ENCODE measurements at regions not wholly inside any gene's neighbourhood (a gene's known extent, or its start where the extent isn't known, plus 50 kb on each side); places are given as distances from the start of the nearest gene placed in this dataset.
"Not testable (repeated sequence)": the region's sequence is repeated elsewhere in the genome, so short reads cannot be mapped to it uniquely, and the experiment has no call there.

- Histone ChIP-seq H3K9ac (ENCODE audit: low read depth, low read length) (no peak overlapping the region), H3K27me3 (ENCODE audit: control insufficient read depth, insufficient read depth, low read length) (no peaks in the 10 kb centered on the region), H3K4me1 (ENCODE audit: control insufficient read depth, insufficient read depth, low read length) (no peaks in the 10 kb centered on the region), H3K4me3 (ENCODE audit: low read depth, low read length) (no peak overlapping the region), H3K36me3 (ENCODE audit: control insufficient read depth, insufficient read depth, low read length) (no peaks in the 10 kb centered on the region), H3K9me3 (ENCODE audit: control insufficient read depth, insufficient read depth, low read length) (no peaks in the 10 kb centered on the region)
These were observed 54.8 kb downstream of the OTUD1 start for GRCh38 chr10:23493711-23494110.

GRCh38 chr10:23496727-23497126, 57.9 kb downstream of the OTUD1 start:
- no peaks in the 10 kb centered on the region for H3K27me3 ChIP-seq (ENCODE audit: control insufficient read depth, insufficient read depth, low read length)
- no peak overlapping the region for H3K9ac ChIP-seq (ENCODE audit: low read depth, low read length)
- H3K4me1 ChIP-seq (ENCODE audit: control insufficient read depth, insufficient read depth, low read length): no peaks in the 10 kb centered on the region
- H3K9me3 ChIP-seq (ENCODE audit: control insufficient read depth, insufficient read depth, low read length): no peaks in the 10 kb centered on the region
- no peaks in the 10 kb centered on the region for H3K36me3 ChIP-seq (ENCODE audit: control insufficient read depth, insufficient read depth, low read length)
- H3K4me3 ChIP-seq (ENCODE audit: low read depth, low read length): no peak overlapping the region

DNA sequence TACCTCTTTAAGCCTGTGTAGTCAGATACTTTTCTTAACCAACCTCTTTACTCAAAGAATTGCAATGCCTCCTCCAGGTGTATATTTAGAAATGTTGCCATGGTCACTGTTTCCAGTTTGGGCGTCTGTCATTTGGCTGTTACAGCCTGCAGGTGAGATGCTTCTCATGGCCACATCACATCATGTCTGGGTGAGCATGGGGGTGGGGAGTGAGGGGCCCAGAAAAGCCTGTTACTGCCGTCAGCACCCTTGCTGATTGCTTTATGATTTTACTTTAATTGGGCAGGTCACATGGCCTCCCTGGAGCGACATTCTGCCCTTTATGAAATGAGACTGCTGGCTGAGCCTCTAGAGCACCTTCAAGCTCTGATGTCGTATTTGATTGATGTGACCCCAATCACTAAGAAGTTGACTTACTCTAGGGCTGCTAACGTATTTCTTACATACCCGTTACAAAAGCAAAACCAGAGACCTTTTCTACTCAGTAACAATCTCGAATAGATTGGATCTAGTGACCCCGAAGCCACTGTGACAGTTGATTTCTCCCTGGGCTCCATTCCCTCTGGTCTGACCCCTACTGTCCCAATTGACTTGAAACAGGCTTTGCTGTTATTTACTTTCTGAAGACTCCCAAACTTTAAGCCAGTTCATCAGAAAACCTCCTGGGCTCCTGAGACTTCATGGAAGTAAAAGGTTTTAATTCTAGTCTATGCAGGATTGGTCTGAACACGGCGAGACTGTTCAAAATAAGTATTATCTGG, 60.7 kb downstream of the OTUD1 start:
- no peaks in the 10 kb centered on the region for H3K36me3 ChIP-seq (ENCODE audit: control insufficient read depth, insufficient read depth, low read length)
- no peak overlapping the region for H3K4me3 ChIP-seq (ENCODE audit: low read depth, low read length)
- H3K9me3 ChIP-seq (ENCODE audit: control insufficient read depth, insufficient read depth, low read length): no peaks in the 10 kb centered on the region
- H3K27me3 ChIP-seq (ENCODE audit: control insufficient read depth, insufficient read depth, low read length): no peaks in the 10 kb centered on the region
- H3K9ac ChIP-seq (ENCODE audit: low read depth, low read length): no peak overlapping the region
- no peaks in the 10 kb centered on the region for H3K4me1 ChIP-seq (ENCODE audit: control insufficient read depth, insufficient read depth, low read length)

DNA sequence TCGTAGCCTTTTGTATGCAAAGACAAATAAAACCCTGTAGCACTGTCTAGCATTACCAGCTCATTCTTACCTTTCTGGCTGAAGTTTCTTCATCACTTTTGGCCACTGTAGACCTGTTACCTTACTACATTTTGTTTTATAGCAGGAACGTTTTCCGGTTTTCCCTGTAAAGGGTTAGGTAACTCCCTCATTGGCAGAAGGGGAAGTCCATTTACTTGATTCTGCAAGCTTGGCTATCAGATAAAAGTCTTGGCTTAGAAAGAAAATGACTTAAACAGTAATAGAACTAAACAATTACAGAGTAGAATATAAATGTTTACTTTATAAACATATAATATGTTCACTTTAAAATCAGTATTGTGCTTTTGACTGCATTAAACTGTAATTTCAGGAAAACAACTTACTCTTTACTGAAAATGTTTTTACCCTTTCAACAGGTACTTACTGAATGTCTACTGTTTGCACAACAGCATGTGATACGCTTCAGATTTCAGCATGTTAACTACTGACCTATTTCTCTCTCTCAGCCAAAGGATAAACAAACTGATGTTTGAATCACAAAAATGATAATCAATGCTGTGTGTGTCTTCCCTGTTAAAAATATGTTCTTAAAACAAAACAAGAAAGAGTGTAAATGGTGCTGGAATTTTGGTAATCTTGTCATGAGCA, 67.1 kb downstream of the OTUD1 start:
- no peak overlapping the region for H3K4me3 ChIP-seq (ENCODE audit: low read depth, low read length)
- no peaks in the 10 kb centered on the region for H3K4me1 ChIP-seq (ENCODE audit: control insufficient read depth, insufficient read depth, low read length)
- H3K36me3 ChIP-seq (ENCODE audit: control insufficient read depth, insufficient read depth, low read length): no peaks in the 10 kb centered on the region
- no peaks in the 10 kb centered on the region for H3K27me3 ChIP-seq (ENCODE audit: control insufficient read depth, insufficient read depth, low read length)
- no peak overlapping the region for H3K9ac ChIP-seq (ENCODE audit: low read depth, low read length)
- no peaks in the 10 kb centered on the region for H3K9me3 ChIP-seq (ENCODE audit: control insufficient read depth, insufficient read depth, low read length)

GRCh38 chr10:23512355-23513058, 73.6 kb downstream of the OTUD1 start:
- no peaks in the 10 kb centered on the region for H3K36me3 ChIP-seq (ENCODE audit: control insufficient read depth, insufficient read depth, low read length)
- H3K9ac ChIP-seq (ENCODE audit: low read depth, low read length): no peak overlapping the region
- H3K4me3 ChIP-seq (ENCODE audit: low read depth, low read length): no peak overlapping the region
- peaks cover 5% of the 10 kb centered on the region for H3K9me3 ChIP-seq (ENCODE audit: control insufficient read depth, insufficient read depth, low read length)
- H3K27me3 ChIP-seq (ENCODE audit: control insufficient read depth, insufficient read depth, low read length): no peaks in the 10 kb centered on the region
- no peaks in the 10 kb centered on the region for H3K4me1 ChIP-seq (ENCODE audit: control insufficient read depth, insufficient read depth, low read length)

DNA sequence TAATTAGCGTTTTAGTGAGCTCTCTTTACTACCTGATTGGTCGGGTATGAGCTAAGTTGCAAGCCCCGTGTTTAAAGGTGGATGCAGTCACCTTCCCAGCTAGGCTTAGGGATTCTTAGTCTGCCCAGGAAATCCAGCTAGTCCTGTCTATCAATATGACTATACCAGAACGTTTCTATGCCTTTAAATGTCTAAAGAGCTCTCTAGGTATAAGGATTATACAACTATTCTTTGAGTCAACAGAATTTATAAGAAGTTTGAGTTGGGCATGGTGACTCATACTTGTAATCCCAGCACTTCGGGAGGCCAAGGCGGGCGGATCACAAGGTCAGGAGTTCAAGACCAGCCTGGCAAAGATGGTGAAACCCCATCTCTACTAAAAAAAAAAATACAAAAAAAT, 74.7 kb downstream of the OTUD1 start:
- not testable (repeated sequence) for H3K9ac ChIP-seq (ENCODE audit: low read depth, low read length); H3K4me1 ChIP-seq (ENCODE audit: control insufficient read depth, insufficient read depth, low read length); H3K4me3 ChIP-seq (ENCODE audit: low read depth, low read length); H3K27me3 ChIP-seq (ENCODE audit: control insufficient read depth, insufficient read depth, low read length); H3K36me3 ChIP-seq (ENCODE audit: control insufficient read depth, insufficient read depth, low read length); H3K9me3 ChIP-seq (ENCODE audit: control insufficient read depth, insufficient read depth, low read length)

DNA sequence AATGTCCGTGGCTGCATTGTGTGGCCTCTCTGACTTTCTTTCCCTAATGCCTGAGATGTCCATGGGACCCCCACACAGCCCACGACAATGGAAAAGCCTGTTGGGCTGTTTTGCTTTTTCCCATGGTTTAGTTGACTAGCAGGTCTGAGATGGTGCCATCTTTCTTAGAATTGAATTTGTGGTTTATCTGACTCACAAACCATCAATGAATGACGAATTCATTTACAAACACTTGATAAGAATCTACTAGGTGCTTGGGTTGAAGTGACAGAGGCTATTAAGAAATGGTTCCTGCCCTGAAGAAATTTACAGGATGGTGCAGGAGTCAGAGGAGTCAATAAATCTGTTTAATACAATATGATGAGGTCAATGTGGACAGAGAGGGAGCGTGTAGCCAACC, 75.4 kb downstream of the OTUD1 start:
- Histone ChIP-seq H3K36me3 (ENCODE audit: control insufficient read depth, insufficient read depth, low read length) (no peaks in the 10 kb centered on the region), H3K4me3 (ENCODE audit: low read depth, low read length) (no peak overlapping the region), H3K4me1 (ENCODE audit: control insufficient read depth, insufficient read depth, low read length) (no peaks in the 10 kb centered on the region), H3K9ac (ENCODE audit: low read depth, low read length) (no peak overlapping the region), H3K9me3 (ENCODE audit: control insufficient read depth, insufficient read depth, low read length) (peaks cover 5% of the 10 kb centered on the region), H3K27me3 (ENCODE audit: control insufficient read depth, insufficient read depth, low read length) (no peaks in the 10 kb centered on the region)

DNA sequence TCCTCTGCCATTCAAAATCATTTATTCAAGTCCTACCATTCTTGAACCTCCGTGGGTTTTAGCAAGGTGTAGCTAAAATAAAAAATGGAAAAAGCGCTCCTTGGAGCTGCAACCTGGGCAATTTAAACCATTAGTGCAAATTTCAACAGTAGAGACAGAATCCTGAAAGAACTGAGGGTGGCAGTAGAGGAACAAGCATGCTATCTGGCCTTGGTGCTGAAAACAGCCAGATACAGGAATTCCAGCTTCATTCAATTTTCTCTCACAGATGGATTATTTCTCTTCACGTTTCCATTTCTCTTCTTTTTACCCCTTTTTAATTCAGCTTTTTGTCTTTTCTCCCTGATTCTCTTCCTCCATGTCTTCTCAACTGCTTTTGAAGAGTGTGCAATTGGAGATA, 77.7 kb downstream of the OTUD1 start:
- Histone ChIP-seq H3K36me3 (ENCODE audit: control insufficient read depth, insufficient read depth, low read length) (no peaks in the 10 kb centered on the region), H3K9me3 (ENCODE audit: control insufficient read depth, insufficient read depth, low read length) (peaks cover 5% of the 10 kb centered on the region), H3K4me3 (ENCODE audit: low read depth, low read length) (no peak overlapping the region), H3K9ac (ENCODE audit: low read depth, low read length) (no peak overlapping the region), H3K4me1 (ENCODE audit: control insufficient read depth, insufficient read depth, low read length) (no peaks in the 10 kb centered on the region), H3K27me3 (ENCODE audit: control insufficient read depth, insufficient read depth, low read length) (no peaks in the 10 kb centered on the region)

- H3K27me3 ChIP-seq (ENCODE audit: control insufficient read depth, insufficient read depth, low read length): no peaks in the 10 kb centered on the region
- H3K36me3 ChIP-seq (ENCODE audit: control insufficient read depth, insufficient read depth, low read length): no peaks in the 10 kb centered on the region
- peaks cover 5% of the 10 kb centered on the region for H3K9me3 ChIP-seq (ENCODE audit: control insufficient read depth, insufficient read depth, low read length)
- H3K9ac ChIP-seq (ENCODE audit: low read depth, low read length): no peak overlapping the region
- H3K4me1 ChIP-seq (ENCODE audit: control insufficient read depth, insufficient read depth, low read length): no peaks in the 10 kb centered on the region
- H3K4me3 ChIP-seq (ENCODE audit: low read depth, low read length): no peak overlapping the region
These were observed 78.3 kb downstream of the OTUD1 start for GRCh38 chr10:23517155-23517554.

DNA sequence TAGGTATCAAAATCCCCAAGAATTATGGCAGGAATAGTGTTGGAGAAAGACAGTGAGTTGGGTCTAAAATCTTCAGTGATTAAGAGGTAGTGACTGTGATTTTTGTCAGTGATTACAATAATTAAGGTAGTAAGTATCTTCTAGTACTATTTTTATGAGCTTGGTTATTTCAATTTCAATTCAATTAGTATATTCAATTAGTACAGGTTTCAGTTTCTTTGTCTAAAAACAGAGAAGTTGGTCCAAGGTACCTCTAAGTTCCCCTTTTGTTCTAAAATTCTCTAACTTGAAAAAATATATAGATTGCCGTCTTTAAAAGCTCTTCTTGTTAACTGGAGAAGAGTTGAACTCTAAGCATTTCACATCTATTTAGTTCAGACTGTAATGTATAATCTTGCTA, 82.9 kb downstream of the OTUD1 start:
- no peaks in the 10 kb centered on the region for H3K9me3 ChIP-seq (ENCODE audit: control insufficient read depth, insufficient read depth, low read length)
- no peaks in the 10 kb centered on the region for H3K36me3 ChIP-seq (ENCODE audit: control insufficient read depth, insufficient read depth, low read length)
- H3K27me3 ChIP-seq (ENCODE audit: control insufficient read depth, insufficient read depth, low read length): no peaks in the 10 kb centered on the region
- H3K4me1 ChIP-seq (ENCODE audit: control insufficient read depth, insufficient read depth, low read length): no peaks in the 10 kb centered on the region
- H3K9ac ChIP-seq (ENCODE audit: low read depth, low read length): no peak overlapping the region
- no peak overlapping the region for H3K4me3 ChIP-seq (ENCODE audit: low read depth, low read length)

GRCh38 chr10:23522345-23522744, 83.5 kb downstream of the OTUD1 start:
- Histone ChIP-seq H3K36me3 (ENCODE audit: control insufficient read depth, insufficient read depth, low read length) (no peaks in the 10 kb centered on the region), H3K4me1 (ENCODE audit: control insufficient read depth, insufficient read depth, low read length) (no peaks in the 10 kb centered on the region), H3K4me3 (ENCODE audit: low read depth, low read length) (no peak overlapping the region), H3K27me3 (ENCODE audit: control insufficient read depth, insufficient read depth, low read length) (no peaks in the 10 kb centered on the region), H3K9ac (ENCODE audit: low read depth, low read length) (no peak overlapping the region), H3K9me3 (ENCODE audit: control insufficient read depth, insufficient read depth, low read length) (no peaks in the 10 kb centered on the region)

DNA sequence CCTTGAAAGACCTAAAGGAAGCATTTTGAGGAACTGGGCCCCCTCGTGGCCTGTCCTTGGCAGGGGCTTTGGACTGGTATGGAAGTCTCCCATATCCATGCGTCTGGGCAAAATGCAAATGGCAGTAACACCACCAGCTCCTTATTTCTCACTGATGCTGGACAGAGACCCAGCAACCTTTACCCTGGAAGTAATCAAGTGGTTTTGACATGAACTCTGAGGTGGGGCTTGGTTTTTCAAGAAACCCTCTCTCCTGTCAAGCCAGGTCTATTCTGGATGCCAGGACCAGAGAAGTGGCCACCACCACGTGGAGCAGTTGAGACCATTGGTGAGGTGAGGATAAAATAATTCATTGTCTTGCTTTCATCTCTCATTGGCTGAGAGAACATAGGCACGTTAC, 84.4 kb downstream of the OTUD1 start:
- Histone ChIP-seq H3K36me3 (ENCODE audit: control insufficient read depth, insufficient read depth, low read length) (no peaks in the 10 kb centered on the region), H3K9me3 (ENCODE audit: control insufficient read depth, insufficient read depth, low read length) (no peaks in the 10 kb centered on the region), H3K27me3 (ENCODE audit: control insufficient read depth, insufficient read depth, low read length) (no peaks in the 10 kb centered on the region), H3K9ac (ENCODE audit: low read depth, low read length) (no peak overlapping the region), H3K4me1 (ENCODE audit: control insufficient read depth, insufficient read depth, low read length) (no peaks in the 10 kb centered on the region), H3K4me3 (ENCODE audit: low read depth, low read length) (no peak overlapping the region)
